GM12891 (cell line): ENCODE measurements at regions not wholly inside any gene's neighbourhood (a gene's known extent, or its start where the extent isn't known, plus 50 kb on each side); places are given as distances from the start of the nearest gene placed in this dataset.

Experiments
- POLR2A ChIP-seq: IDR thresholded peaks from 2 replicates; pipeline ENCODE4 v1.6.1; 2011; ENCODE audit warnings: low read depth, low read length, control low read depth
- POLR2AphosphoS5 ChIP-seq: IDR thresholded peaks from 2 replicates; pipeline ENCODE4 v1.6.1; 2011; ENCODE audit warnings: low read depth, low read length, control low read depth

GRCh38 chr13:86710013-86710412 is 910.8 kb upstream of the SLITRK6 start:
- TF ChIP-seq POLR2A = no peak
- TF ChIP-seq POLR2AphosphoS5 = no peak
